Bronchial epithelial cell (primary cell): ENCODE measurements at regions not wholly inside any gene's neighbourhood (a gene's known extent, or its start where the extent isn't known, plus 50 kb on each side); places are given as distances from the start of the nearest gene placed in this dataset.
A peak's percentile ranks its signal among the peaks of the same experiment; 100 is the strongest.

ENCODE experiments used
- DNase-seq: peaks from one replicate; pipeline ENCODE4 v3.0.0-alpha.2; 2010; ENCODE audit warnings: low read depth
- FAIRE-seq: peaks from 2 replicates; lab custom pipeline; 2011; peaks lifted over from hg19 to GRCh38; lab: Jason Lieb, UNC
- H3K27me3 ChIP-seq: 2 replicates; pipeline ENCODE4 v1.5.1; 2011; ENCODE audit warnings: low read length; ENCODE audit not compliant: control insufficient read depth, insufficient read depth
- H3K36me3 ChIP-seq: 2 replicates; pipeline ENCODE4 v1.5.1; 2011; ENCODE audit warnings: low read length; ENCODE audit not compliant: control insufficient read depth, insufficient read depth
- H3K4me3 ChIP-seq: 2 replicates; pipeline ENCODE4 v1.5.1; 2011; ENCODE audit warnings: mild to moderate bottlenecking, low read depth, low read length, control low read depth
- CTCF ChIP-seq: IDR thresholded peaks from 2 replicates; pipeline ENCODE4 v1.5.1; 2011; ENCODE audit warnings: mild to moderate bottlenecking, moderate library complexity, low read length, control low read depth, inconsistent platforms; ENCODE audit not compliant: insufficient read depth, severe bottlenecking

- TF ChIP-seq CTCF, result no peak
- DNase-seq (no peak), FAIRE-seq (no peak)
- H3K4me3 ChIP-seq, result no peak overlapping the region
- no peaks in the 10 kb centered on the region for H3K36me3 ChIP-seq
- H3K27me3 ChIP-seq, result no peaks in the 10 kb centered on the region
These were observed 180.3 kb upstream of the LRIG3 start for GRCh38 chr12:59100585-59100984.

GRCh38 chr12:59097876-59098275 is 177.6 kb upstream of the LRIG3 start:
- H3K27me3 ChIP-seq, result no peaks in the 10 kb centered on the region
- H3K4me3 ChIP-seq, result no peak overlapping the region
- TF ChIP-seq CTCF, result no peak
- H3K36me3 ChIP-seq, result no peaks in the 10 kb centered on the region
- DNase-seq (peak; percentile 36), FAIRE-seq (no peak)

GRCh38 chr12:59096246-59096645 is 175.9 kb upstream of the LRIG3 start:
- FAIRE-seq (no peak), DNase-seq (peak; percentile 60)
- Histone ChIP-seq H3K4me3 (no peak overlapping the region), H3K27me3 (no peaks in the 10 kb centered on the region), H3K36me3 (no peaks in the 10 kb centered on the region)
- no peak for TF ChIP-seq CTCF

GRCh38 chr12:59093073-59093772 is 172.9 kb upstream of the LRIG3 start:
- no peaks in the 10 kb centered on the region for H3K36me3 ChIP-seq
- H3K4me3 ChIP-seq, result no peak overlapping the region
- peak; percentile 87 for DNase-seq
- TF ChIP-seq CTCF, result no peak
- H3K27me3 ChIP-seq, result no peaks in the 10 kb centered on the region
- FAIRE-seq, result no peak

- FAIRE-seq, result no peak
- Histone ChIP-seq H3K27me3 (no peaks in the 10 kb centered on the region), H3K36me3 (no peaks in the 10 kb centered on the region), H3K4me3 (no peak overlapping the region)
- no peak for DNase-seq
- no peak for TF ChIP-seq CTCF
These were observed 168.4 kb upstream of the LRIG3 start for GRCh38 chr12:59088673-59089072.

GRCh38 chr12:59087691-59088090 is 167.4 kb upstream of the LRIG3 start:
- no peak overlapping the region for H3K4me3 ChIP-seq
- DNase-seq, result no peak
- no peaks in the 10 kb centered on the region for H3K27me3 ChIP-seq
- no peak for TF ChIP-seq CTCF
- no peaks in the 10 kb centered on the region for H3K36me3 ChIP-seq
- no peak for FAIRE-seq
